Lower lobe of right lung (tissue), 2 donors: ENCODE measurements at regions not wholly inside any gene's neighbourhood (a gene's known extent, or its start where the extent isn't known, plus 50 kb on each side); places are given as distances from the start of the nearest gene placed in this dataset.

Experiments used
- ATAC-seq, 2 donors: fragments of 200-7000 bp; cut with Tn5 transposase; one replicate each; pipeline ENCODE4 v1.9.1; 2020 to 2022; ENCODE audit warnings: mild to moderate bottlenecking in 2 of 2, moderate library complexity in 2 of 2
- DNase-seq: peaks from one replicate; pipeline ENCODE4 v3.0.0-alpha.2; 2020
- H3K27ac ChIP-seq: fragments of 200-600 bp; one replicate; pipeline ENCODE4 v1.8.0; 2022
- H3K27me3 ChIP-seq: fragments of 200-600 bp; one replicate; pipeline ENCODE4 v1.8.0; 2022; ENCODE audit warnings: low read depth
- H3K36me3 ChIP-seq: fragments of 200-600 bp; one replicate; pipeline ENCODE4 v1.8.0; 2022; ENCODE audit warnings: mild to moderate bottlenecking
- H3K4me1 ChIP-seq: fragments of 200-600 bp; one replicate; pipeline ENCODE4 v1.8.0; 2022
- H3K4me3 ChIP-seq: fragments of 200-600 bp; one replicate; pipeline ENCODE4 v1.8.0; 2022; ENCODE audit warnings: mild to moderate bottlenecking
- H3K9me3 ChIP-seq: fragments of 200-600 bp; one replicate; pipeline ENCODE4 v1.8.0; 2022
- CTCF ChIP-seq: fragments of 200-600 bp; IDR thresholded peaks from one replicate; pipeline ENCODE4 v1.8.0; 2022; ENCODE audit warnings: antibody characterized with exemption, mild to moderate bottlenecking
- intact Hi-C: fragments of 100-400 bp; cut with DNase I; formaldehyde crosslinking; loops from one replicate; pipeline ENCODE4 v1.11.0; 2022
- donor health status: DM: no; HTN: yes; CAD: no; lungs with severe emphysema.

GRCh38 chr11:91786097-91786496, 438.5 kb upstream of the FAT3 start:
- Histone ChIP-seq H3K4me1 (no peaks in the 10 kb centered on the region), H3K27me3 (no peaks in the 10 kb centered on the region), H3K9me3 (peaks cover 4% of the 10 kb centered on the region), H3K36me3 (no peaks in the 10 kb centered on the region), H3K4me3 (no peak overlapping the region), H3K27ac (no peak overlapping the region)
- ATAC-seq (no peak), DNase-seq (no peak)
- intact Hi-C loops, result no loop called here
- TF ChIP-seq CTCF, result no peak

GRCh38 chr11:91783173-91783572, 441.4 kb upstream of the FAT3 start:
- Histone ChIP-seq H3K27me3 (no peaks in the 10 kb centered on the region), H3K4me1 (no peaks in the 10 kb centered on the region), H3K36me3 (no peaks in the 10 kb centered on the region), H3K4me3 (no peak overlapping the region), H3K9me3 (peaks cover 4% of the 10 kb centered on the region), H3K27ac (no peak overlapping the region)
- TF ChIP-seq CTCF, result no peak
- intact Hi-C loops, result no loop called here
- DNase-seq (no peak), ATAC-seq (no peak)

GRCh38 chr11:91778758-91779157, 445.9 kb upstream of the FAT3 start:
- Histone ChIP-seq H3K4me1 (no peaks in the 10 kb centered on the region), H3K36me3 (no peaks in the 10 kb centered on the region), H3K4me3 (no peak overlapping the region), H3K27me3 (no peaks in the 10 kb centered on the region), H3K9me3 (peaks cover 4% of the 10 kb centered on the region), H3K27ac (no peak overlapping the region)
- TF ChIP-seq CTCF, result no peak
- ATAC-seq (peak; percentile 45 to 70), DNase-seq (no peak)
- intact Hi-C loops, result no loop called here

GRCh38 chr11:91776655-91777054, 448.0 kb upstream of the FAT3 start:
- intact Hi-C loops, result no loop called here
- Histone ChIP-seq H3K4me1 (no peaks in the 10 kb centered on the region), H3K36me3 (no peaks in the 10 kb centered on the region), H3K27ac (no peak overlapping the region), H3K4me3 (no peak overlapping the region), H3K9me3 (no peaks in the 10 kb centered on the region), H3K27me3 (no peaks in the 10 kb centered on the region)
- no peak for ATAC-seq
- no peak for TF ChIP-seq CTCF
- no peak for DNase-seq

GRCh38 chr11:91773090-91773489, 451.5 kb upstream of the FAT3 start:
- intact Hi-C loops, result no loop called here
- no peak overlapping the region for H3K4me3 ChIP-seq
- H3K27me3 ChIP-seq, result no peaks in the 10 kb centered on the region
- no peaks in the 10 kb centered on the region for H3K9me3 ChIP-seq
- no peaks in the 10 kb centered on the region for H3K36me3 ChIP-seq
- ATAC-seq (no peak), DNase-seq (no peak)
- H3K4me1 ChIP-seq, result no peaks in the 10 kb centered on the region
- no peak for TF ChIP-seq CTCF
- H3K27ac ChIP-seq, result no peak overlapping the region

GRCh38 chr11:91771961-91772360, 452.7 kb upstream of the FAT3 start:
- no peak overlapping the region for H3K27ac ChIP-seq
- DNase-seq (no peak), ATAC-seq (no peak)
- no peaks in the 10 kb centered on the region for H3K4me1 ChIP-seq
- no peak overlapping the region for H3K4me3 ChIP-seq
- no peak for TF ChIP-seq CTCF
- H3K9me3 ChIP-seq, result no peaks in the 10 kb centered on the region
- intact Hi-C loops, result no loop called here
- no peaks in the 10 kb centered on the region for H3K36me3 ChIP-seq
- no peaks in the 10 kb centered on the region for H3K27me3 ChIP-seq
